HG02678 (cell line): ENCODE measurements at regions not wholly inside any gene's neighbourhood (a gene's known extent, or its start where the extent isn't known, plus 50 kb on each side); places are given as distances from the start of the nearest gene placed in this dataset.

Experiments used
- ATAC-seq: cut with Tn5 transposase; IDR thresholded peaks from one replicate; pipeline ENCODE4 v1.9.1; 2021; ENCODE audit warnings: mild to moderate bottlenecking, moderate library complexity; ENCODE audit not compliant: unreplicated experiment

DNA sequence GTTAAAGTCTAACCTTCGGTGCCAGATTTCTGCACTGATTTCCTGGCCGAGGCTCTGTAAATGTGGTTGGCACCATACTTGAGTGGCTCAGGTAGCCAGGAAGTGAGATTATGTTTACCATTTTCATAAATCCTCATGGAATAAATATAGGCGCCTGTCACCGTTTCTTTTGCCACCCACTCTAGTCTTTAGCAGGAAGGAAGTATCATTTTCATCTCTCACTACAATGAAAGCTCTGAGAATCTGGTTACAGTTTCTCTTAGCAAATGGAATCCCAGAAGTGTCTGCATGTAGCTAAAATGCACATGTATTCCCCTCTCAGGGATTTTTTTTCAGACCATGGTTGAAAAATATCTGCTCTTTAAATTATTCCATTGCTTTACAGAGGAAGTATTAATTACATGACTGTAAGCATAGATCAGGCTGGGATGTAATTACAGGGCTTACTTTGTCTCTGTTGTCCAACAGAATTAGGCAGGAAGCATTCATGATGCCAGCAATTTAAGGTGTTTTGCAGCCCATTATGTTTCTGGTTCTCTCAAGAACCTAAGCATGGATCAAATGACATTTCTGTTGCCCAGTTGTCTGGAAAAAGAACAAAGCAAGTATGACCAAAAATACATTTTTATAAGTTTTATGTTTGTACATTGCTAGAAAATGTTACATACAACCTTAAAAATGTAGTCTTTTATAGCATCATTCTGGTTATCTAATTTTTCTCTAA, 221.7 kb upstream of the SPRY2 start:
- ATAC-seq = peak; percentile 46

DNA sequence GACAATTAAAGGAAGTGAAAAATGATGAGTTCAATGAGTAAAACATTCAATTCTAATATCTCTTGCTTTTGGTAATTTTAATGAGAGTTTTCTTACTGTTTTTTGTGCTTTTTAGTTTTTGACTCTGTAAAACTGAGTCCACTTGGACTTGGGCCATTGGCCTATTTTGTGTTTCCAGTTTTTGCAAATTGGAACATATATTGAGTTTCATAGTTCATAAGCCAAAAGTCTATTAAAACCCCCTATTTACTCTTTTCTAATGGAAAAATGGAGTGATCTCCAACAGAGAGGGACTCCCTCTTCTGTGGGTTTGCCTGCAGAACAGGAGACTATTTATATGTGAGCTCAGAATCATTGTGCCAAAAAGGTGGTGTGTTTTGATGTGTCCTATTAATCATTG, 219.7 kb upstream of the SPRY2 start:
- no peak for ATAC-seq

GRCh38 chr13:80559944-80560343, 219.0 kb upstream of the SPRY2 start:
- ATAC-seq = no peak

DNA sequence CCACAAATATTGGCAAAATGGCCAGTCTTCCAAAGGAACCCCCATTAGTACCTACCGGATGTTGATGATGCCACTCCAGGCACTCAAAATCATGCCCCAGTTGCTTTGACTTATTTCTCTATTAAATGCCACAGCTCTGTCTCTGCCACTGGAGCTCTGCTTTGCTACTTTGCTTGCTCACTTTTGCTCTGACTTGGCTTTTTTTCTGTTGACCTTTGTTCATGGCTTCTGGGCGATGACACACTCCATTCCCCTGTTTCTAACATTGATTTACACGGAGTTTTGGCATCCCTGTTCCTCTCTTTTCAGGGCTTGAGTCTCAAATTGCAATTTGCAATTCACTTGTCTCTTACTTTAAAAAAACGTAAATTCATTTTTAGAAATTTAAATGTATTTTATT, 217.1 kb upstream of the SPRY2 start:
- no peak for ATAC-seq

- no peak for ATAC-seq
Observed at GRCh38 chr13:80555796-80556678, 215.1 kb upstream of the SPRY2 start.

- ATAC-seq = no peak
Observed at GRCh38 chr13:80552851-80553440, 212.0 kb upstream of the SPRY2 start.

- ATAC-seq = no peak
Observed at GRCh38 chr13:80551650-80552497, 210.9 kb upstream of the SPRY2 start.

- ATAC-seq = no peak
Observed at GRCh38 chr13:80550971-80551441, 210.1 kb upstream of the SPRY2 start.

GRCh38 chr13:80548915-80549314, 208.0 kb upstream of the SPRY2 start:
- ATAC-seq = no peak

- ATAC-seq = no peak
Observed at GRCh38 chr13:80547885-80548825, 207.2 kb upstream of the SPRY2 start.

DNA sequence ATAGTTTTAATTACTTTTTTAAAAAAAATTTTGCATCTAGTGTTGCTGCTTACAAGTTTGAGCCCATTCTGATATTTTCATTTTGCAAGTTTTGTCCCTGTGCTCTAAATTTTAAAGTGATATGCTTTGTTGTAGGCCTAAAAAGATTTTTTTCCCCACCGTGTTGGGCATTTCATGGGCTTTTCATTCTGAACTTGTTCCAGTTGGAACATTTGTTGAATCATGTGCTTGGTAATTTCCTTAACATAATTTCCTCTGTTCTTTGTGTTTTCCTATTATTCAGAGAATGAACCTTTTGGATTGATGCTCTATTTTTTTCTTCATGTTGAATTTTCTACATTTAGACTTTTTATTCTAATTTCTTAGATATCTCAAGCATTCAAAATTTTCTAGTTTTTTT, 206.4 kb upstream of the SPRY2 start:
- no peak for ATAC-seq

DNA sequence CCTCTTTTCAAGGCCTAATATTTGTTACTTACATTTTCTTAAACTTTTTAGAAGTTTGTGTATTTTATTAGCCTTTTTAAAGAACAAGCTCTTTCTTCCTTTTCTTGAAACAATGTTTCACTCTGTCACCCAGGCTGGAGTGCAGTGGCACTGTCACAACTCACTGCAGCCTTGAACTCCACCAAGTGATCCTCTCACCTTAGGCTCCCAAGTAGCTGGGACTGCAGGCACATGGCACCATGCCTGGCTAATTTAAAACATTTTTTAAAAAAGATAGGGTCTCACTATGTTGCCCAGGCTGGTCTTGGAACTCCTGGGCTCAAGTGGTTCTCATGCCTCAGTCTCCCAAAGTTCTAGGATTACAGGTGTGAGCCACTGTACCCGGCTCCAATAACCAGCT, 192.2 kb upstream of the SPRY2 start:
- no peak for ATAC-seq

GRCh38 chr13:80530902-80531301, 190.0 kb upstream of the SPRY2 start:
- ATAC-seq = no peak

DNA sequence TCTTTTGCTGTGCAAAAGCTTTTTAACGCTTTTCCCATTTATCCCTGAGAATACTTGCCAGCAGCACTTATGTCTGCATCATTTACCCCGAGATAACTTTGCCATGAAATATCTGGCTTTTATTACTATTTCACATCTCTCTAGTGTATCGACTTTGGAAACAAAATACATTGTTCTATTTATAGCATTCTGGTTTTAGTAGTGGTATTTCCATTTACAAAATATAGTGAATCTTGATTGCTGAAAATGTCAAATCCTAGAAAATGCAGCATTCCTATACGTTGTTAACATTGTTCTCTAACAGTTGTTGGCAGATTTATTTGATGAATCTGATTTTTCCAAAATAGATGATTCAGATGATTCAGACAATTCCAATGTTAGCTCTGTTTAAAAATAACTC, 189.3 kb upstream of the SPRY2 start:
- no peak for ATAC-seq

GRCh38 chr13:80529734-80530133, 188.8 kb upstream of the SPRY2 start:
- ATAC-seq = no peak

- ATAC-seq = no peak
Observed at GRCh38 chr13:80528733-80529132, 187.8 kb upstream of the SPRY2 start.

- no peak for ATAC-seq
Observed at GRCh38 chr13:80527400-80527799, 186.5 kb upstream of the SPRY2 start.

GRCh38 chr13:80524447-80525215, 183.7 kb upstream of the SPRY2 start:
- no peak for ATAC-seq

- ATAC-seq = no peak
Observed at GRCh38 chr13:80523134-80523533, 182.2 kb upstream of the SPRY2 start.
